ENCODE measurements at regions not wholly inside any gene's neighbourhood (a gene's known extent, or its start where the extent isn't known, plus 50 kb on each side); places are given as distances from the start of the nearest gene placed in this dataset.

DNA sequence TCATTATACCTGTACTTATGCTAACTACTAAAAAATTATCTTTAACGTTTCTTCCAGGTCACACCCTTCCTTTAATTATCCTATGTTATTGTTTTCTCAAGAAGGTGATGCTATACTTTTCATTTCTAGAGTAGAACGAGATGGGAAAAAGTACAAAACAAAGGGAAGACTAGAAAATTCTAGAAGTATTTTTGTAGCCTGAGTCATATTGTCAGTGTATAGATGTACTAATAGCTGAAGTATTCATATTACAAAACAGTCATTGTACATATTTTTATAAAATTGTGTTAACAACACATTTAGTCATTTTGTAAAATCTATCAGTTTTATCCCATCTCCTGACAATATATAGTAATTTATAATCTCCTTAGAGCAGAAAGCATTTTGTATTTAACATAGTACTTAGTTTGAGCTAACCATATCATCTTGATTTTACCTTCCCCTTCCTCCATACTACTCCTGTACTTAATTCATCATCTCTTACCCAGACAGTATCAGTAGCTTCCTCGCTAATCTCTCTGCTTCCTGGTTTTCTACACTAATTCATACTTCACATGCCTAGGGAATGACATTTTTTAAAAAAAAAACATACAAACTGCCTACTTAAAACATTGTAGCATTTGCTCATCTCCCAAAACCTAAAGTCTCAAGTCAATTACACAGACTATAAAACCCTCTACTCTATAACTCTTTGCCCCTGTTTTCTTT, 920.9 kb downstream of the RPS29 start:
- ATAC-seq (ENCODE audit: low read depth) = no peak
- no peaks in the 10 kb centered on the region for H3K9me3 Mint-ChIP-seq
- intact Hi-C loops (cut with micrococcal nuclease) = no loop called here
- no peaks in the 10 kb centered on the region for H3K27me3 Mint-ChIP-seq
- H3K4me3 Mint-ChIP-seq = no peak overlapping the region
- TF ChIP-seq CTCF (IDR thresholded peaks at IDR 0.05) = no peak
- POLR2A ChIA-PET = no interaction called here
- H3K27ac Mint-ChIP-seq = no peak overlapping the region
- CTCF ChIA-PET = no interaction called here
- no peaks in the 10 kb centered on the region for H3K4me1 Mint-ChIP-seq
- DNase-seq = no peak
- H3K36me3 Mint-ChIP-seq (ENCODE audit: low read depth) = no peaks in the 10 kb centered on the region

DNA sequence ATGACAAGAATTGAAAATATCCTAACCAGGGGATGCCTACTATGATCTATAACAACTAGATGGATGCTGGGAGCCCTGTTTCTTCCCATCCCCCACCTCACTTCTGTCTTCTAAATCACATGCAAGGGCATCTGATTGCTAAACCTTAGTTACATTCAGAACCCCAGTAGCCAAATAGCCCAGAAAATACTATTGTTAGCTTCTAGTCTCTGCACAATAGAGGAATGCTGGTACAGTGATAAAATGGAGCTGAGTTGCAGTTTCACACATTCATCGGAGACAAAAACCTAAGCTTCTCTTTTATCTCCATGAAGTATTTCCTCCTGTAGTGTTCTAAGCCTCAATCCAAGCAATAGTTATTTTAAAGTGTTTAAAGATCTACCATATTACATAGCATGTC, 942.9 kb downstream of the RPS29 start:
- no peak for ATAC-seq (ENCODE audit: low read depth)
- CTCF ChIA-PET = no interaction called here
- POLR2A ChIA-PET = no interaction called here
- intact Hi-C loops (cut with micrococcal nuclease) = no loop called here
- Mint-ChIP-seq H3K36me3 (ENCODE audit: low read depth) (no peaks in the 10 kb centered on the region), H3K27me3 (no peaks in the 10 kb centered on the region), H3K27ac (no peak overlapping the region), H3K4me1 (no peaks in the 10 kb centered on the region), H3K9me3 (peaks cover 4% of the 10 kb centered on the region), H3K4me3 (no peak overlapping the region)
- TF ChIP-seq CTCF (IDR thresholded peaks at IDR 0.05) = no peak
- no peak for DNase-seq

GRCh38 chr14:48628870-48629269, 953.5 kb upstream of the MDGA2 start:
- DNase-seq (no peak), ATAC-seq (ENCODE audit: low read depth) (no peak)
- Mint-ChIP-seq H3K4me3 (no peak overlapping the region), H3K4me1 (peaks cover 3% of the 10 kb centered on the region), H3K27me3 (no peaks in the 10 kb centered on the region), H3K36me3 (ENCODE audit: low read depth) (no peaks in the 10 kb centered on the region), H3K27ac (no peak overlapping the region), H3K9me3 (no peaks in the 10 kb centered on the region)
- intact Hi-C loops (cut with micrococcal nuclease) = no loop called here
- TF ChIP-seq CTCF (IDR thresholded peaks at IDR 0.05) = no peak
- ChIA-PET CTCF (no interaction called here), POLR2A (no interaction called here)

GRCh38 chr14:48622980-48623379, 947.6 kb upstream of the MDGA2 start:
- H3K4me3 Mint-ChIP-seq = no peak overlapping the region
- no peak for TF ChIP-seq CTCF (IDR thresholded peaks at IDR 0.05)
- ChIA-PET CTCF (no interaction called here), POLR2A (no interaction called here)
- no peaks in the 10 kb centered on the region for H3K4me1 Mint-ChIP-seq
- no peaks in the 10 kb centered on the region for H3K36me3 Mint-ChIP-seq (ENCODE audit: low read depth)
- no peak for ATAC-seq (ENCODE audit: low read depth)
- H3K9me3 Mint-ChIP-seq = no peaks in the 10 kb centered on the region
- intact Hi-C loops (cut with micrococcal nuclease) = no loop called here
- DNase-seq = no peak
- no peaks in the 10 kb centered on the region for H3K27me3 Mint-ChIP-seq
- no peak overlapping the region for H3K27ac Mint-ChIP-seq

- Mint-ChIP-seq H3K27me3 (no peaks in the 10 kb centered on the region), H3K4me1 (no peaks in the 10 kb centered on the region), H3K4me3 (no peak overlapping the region), H3K36me3 (ENCODE audit: low read depth) (no peaks in the 10 kb centered on the region), H3K9me3 (peaks cover 2% of the 10 kb centered on the region), H3K27ac (no peak overlapping the region)
- DNase-seq = no peak
- ATAC-seq (ENCODE audit: low read depth) = no peak
- POLR2A ChIA-PET = no interaction called here
- TF ChIP-seq CTCF (IDR thresholded peaks at IDR 0.05) = no peak
- CTCF ChIA-PET = no interaction called here
- intact Hi-C loops (cut with micrococcal nuclease) = no loop called here
These were observed 942.7 kb upstream of the MDGA2 start for GRCh38 chr14:48618057-48618456.
